Stimulated activated naive CD4-positive, alpha-beta T cell (primary cell): ENCODE measurements at regions not wholly inside any gene's neighbourhood (a gene's known extent, or its start where the extent isn't known, plus 50 kb on each side); places are given as distances from the start of the nearest gene placed in this dataset.
"Not testable (repeated sequence)": the region's sequence is repeated elsewhere in the genome, so short reads cannot be mapped to it uniquely, and the experiment has no call there.

Experiments
- DNase-seq, 6 experiments: peaks; one replicate each; lab custom pipeline; 2025; lab: John Stamatoyannopoulos, UW

DNA sequence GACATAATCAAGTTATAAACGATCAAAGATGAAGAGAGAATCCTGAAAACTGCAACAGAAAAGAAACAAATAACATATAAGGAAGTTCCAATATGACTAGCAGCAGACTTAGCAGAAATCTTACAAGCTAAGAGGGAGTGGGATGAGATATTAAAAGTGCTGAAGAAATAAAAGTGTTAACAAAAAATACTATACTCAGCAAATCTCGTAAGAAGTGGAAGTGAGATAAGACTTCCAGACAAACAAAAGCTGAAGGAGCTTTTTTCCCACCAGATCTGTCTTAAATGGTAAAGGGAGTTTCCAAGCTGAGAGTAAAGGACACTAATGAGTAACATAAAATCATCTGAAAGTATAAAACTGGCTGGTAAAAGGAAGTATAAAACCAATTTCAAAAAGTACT, 2036.0 kb upstream of the C9orf72 start:
- DNase-seq: no peak

DNA sequence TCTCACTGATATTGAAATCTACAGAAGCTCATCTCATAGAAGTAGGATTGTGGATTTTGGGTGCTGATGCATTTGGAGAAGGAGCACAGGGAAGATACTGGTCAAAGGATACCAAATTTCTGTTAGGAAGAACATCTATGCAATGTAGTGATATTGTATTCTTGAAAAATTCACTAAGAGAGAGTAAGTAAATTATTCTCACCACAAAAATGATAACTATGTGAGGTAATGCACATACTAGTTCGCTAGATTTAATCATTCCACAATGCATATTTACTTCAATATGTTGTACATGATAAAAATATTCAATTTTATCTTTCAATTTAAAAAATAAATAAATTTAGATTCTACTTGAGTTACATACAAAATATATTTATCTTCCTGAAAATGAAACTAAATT, 2040.5 kb upstream of the C9orf72 start:
- no peak for DNase-seq

DNA sequence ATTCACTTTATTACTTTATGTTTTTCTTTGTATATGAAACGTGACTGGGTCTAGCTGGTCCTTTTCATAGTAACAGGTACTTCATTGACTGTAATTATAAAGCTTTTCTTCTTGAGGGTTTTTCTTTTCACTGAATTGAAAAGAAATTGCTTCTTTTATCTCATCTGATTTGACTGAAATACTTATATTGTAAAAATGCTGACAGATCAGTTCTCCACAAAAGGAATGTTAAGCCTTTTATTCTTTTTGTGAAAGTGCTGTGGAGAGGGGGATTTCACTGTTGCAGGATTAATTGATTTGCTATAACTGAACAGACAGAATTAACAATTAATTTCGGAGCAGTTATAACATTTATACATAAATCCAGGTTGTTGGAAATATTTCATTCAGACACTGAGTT, 2043.6 kb upstream of the C9orf72 start:
- no peak for DNase-seq

GRCh38 chr9:29625292-29625731, 2052.0 kb upstream of the C9orf72 start:
- DNase-seq: no peak

GRCh38 chr9:29625931-29626330, 2052.7 kb upstream of the C9orf72 start:
- DNase-seq: no peak

GRCh38 chr9:29628856-29629255, 2055.6 kb upstream of the C9orf72 start:
- DNase-seq: not testable (repeated sequence)

- DNase-seq: no peak
Measured at GRCh38 chr9:29637471-29638237, 2064.4 kb upstream of the C9orf72 start.

- DNase-seq: no peak
Measured at GRCh38 chr9:29640507-29640906, 2067.2 kb upstream of the C9orf72 start.

GRCh38 chr9:29644514-29644913, 2071.2 kb upstream of the C9orf72 start:
- no peak for DNase-seq

GRCh38 chr9:29647451-29647850, 2074.2 kb upstream of the C9orf72 start:
- DNase-seq: no peak

DNA sequence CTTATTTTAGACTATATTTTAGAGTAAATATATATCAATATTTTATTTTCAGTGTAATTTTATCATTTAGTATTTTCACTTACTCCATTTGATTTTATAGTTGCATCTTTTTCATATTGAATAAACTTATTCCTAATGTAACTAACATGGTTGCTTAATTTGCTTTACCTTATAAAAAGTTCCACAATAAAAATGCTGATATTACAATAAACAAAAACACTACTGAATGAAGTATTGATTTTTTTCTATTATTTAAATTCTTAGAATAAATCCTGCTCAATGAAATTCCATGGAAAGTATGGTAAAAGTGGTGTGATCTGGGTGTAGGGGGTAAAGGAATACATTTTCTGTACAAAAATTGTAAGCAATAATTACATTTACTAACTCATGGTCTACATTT, 2074.9 kb upstream of the C9orf72 start:
- DNase-seq: no peak

DNA sequence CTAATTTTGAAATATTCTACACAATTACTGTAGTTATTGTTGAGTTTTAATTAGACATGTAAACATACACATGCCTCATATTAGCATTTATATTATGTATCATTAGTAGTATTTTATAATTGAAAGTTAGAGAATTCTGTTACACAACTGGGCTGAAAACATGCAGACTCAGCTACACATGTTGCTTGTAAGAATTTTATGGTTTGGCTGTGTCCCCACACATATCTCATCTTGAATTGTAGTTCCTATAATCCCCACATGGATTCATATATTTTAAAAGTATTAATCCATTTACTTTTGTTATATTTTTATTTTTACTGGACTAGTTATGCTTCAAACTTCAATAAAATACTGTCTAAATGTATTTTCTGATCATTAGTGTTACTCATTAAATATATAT, 2075.3 kb upstream of the C9orf72 start:
- no peak for DNase-seq

DNA sequence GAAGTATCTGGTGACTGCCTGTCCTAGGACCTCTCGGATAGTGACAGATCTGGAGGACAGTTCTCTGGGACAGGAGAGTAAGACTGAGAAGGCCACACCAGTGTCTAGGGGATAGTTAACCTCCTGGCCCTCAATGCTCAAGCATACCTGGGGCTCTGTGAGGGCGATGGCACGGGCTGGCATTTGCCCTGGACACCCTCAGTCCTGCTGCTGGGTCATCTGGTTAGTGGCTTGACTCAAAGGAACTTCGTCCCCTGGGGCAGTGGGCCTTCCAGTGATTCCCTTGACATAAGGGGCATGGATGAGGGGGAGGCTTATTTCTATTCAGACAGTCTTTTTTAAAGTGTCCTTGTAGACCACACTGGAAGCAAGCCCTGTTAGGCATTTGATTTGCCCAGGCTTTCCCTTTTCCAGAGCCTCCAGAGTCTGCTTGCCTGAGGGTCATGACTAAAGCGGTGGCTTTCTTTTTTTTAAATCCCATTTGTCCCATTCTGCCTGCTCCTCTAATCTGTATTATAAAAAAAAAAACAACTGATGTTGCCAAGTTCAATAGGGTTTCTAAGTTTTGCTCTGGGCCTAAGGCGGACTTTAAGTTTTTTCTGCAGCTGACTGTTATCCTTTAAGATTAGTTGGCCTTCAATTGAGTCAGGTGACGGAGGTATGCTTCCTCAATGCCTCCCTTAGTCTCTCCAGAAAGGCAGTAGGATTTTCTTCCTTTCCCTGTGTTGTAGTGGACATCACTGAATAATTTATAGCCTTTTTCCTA, 2083.5 kb upstream of the C9orf72 start:
- no peak for DNase-seq

GRCh38 chr9:29657821-29658220, 2084.5 kb upstream of the C9orf72 start:
- DNase-seq: no peak

DNA sequence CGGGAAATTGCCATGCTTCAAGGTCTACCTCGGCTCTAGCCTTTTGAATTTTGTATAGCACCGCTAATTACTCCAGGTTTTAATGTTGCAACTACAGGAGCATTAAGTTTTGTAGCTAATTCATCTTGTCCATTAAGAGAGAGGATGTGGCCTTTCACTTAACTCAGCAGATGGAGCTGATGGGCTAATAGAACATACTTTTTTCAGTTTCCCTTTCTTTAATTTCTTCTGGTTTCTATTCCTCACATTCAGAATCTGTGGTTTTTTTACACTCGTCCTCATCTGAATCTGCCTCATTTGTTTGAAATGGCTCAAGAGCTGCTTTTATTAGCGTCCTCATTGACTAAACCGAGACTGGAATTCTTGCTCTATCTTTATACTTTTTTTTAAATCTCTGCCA, 2085.7 kb upstream of the C9orf72 start:
- no peak for DNase-seq

DNA sequence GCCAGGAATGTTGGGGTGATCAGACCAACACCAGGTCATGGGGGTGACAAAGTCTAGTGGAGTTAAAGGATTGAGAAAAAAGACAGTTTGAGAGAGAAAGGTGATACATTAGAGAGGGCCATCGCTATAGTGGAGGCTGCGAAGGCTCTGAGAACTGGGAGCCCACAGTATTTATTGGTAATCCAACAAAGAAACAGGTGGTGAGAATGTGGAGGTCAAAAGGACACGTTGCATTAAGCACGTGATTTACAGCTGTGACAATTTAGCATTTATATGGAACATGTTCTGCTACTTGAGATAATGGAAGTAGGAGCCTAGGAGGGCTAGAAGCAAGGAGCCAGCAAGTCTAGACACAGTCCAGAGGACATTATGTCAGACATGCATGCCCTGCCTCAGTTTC, 2086.5 kb upstream of the C9orf72 start:
- DNase-seq: no peak

DNA sequence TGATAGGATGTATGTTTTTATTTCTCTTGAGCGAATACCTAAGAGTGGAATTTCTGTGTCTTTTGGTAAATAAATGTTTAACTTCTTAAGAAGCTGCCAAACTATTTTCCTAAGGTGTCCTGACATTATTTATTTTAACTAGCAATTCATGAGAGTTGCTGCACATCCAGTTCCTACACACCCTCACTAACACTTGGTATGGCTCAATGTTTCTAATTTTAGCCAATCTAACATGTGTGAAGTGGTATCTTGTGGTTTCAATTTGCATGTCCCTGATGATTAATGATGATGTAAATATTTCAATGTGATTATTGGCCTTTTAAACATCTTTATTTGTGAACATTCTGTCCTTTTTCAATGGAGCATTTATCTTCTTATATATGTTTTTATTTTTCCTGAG, 2095.5 kb upstream of the C9orf72 start:
- DNase-seq: no peak

- DNase-seq: no peak
Measured at GRCh38 chr9:29669613-29670012, 2096.3 kb upstream of the C9orf72 start.

- no peak for DNase-seq
Measured at GRCh38 chr9:29685531-29685930, 2112.2 kb upstream of the C9orf72 start.

DNA sequence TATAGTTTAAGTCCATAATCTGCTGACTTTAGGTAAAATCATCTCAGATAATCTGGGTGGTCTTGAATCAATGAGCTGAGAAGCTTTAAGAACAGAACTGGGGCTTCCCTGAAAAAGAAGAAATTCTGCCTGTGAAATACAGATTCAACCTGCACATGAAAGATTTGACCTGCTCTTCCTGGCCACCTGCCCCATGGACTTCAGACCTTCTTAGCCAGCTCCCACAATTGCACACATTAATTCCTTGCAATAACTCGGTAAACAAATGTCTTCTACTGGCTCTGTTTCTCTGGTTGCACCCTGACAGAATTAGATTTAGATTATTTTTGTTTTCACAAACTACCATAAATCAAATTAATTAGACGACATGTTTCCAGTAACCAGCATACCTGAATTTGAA, 2117.9 kb upstream of the C9orf72 start:
- DNase-seq: no peak

DNA sequence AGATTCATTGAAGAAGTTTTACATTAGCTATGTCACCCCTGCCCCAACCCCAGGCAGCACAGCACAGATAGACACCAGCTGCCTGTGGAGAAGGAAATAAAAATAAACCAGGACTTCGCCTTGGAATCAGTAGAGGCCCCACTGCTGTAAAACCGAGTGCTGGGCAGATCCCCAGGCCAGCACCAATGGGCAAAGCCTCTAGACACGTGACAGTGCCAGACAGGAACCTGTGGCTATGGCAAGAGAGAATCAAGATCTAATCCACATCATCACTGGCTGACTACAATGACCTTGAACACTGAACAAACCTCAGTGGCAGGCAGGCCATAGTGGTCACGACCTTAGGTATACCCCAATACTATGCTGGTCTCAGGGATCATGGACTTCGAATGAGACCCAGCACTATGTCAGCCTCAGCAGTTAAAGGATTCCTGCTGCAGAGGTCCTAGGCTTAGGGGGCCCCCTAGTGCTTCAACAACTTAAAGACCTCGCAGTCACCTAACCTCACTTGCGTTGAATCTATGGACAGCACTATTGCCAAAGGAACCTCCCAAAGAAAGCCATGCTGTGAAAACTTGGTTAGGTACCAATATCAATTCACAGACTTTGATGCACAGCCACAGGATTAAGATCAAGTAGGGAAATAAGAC, 2118.6 kb upstream of the C9orf72 start:
- DNase-seq: no peak

DNA sequence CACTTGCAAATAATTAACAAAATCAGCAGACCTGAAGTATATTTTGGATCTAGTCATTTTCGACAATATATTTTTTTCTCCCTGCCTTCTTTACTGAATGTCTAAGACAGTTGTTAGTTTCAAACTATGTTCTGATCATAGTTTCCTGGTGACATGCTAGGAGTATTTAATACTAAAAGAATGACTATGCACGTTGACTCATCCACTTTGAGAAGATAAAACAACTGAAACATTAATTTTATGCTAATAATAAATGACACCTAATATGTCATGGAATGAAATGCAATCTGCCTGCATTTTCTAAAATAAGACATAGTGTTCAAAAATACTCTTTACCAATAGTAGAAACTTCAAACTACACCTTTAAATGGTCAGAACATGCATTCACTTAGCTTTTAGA, 2123.7 kb upstream of the C9orf72 start:
- DNase-seq: no peak

GRCh38 chr9:29701559-29701958, 2128.3 kb upstream of the C9orf72 start:
- no peak for DNase-seq
